ENCODE measurements at regions not wholly inside any gene's neighbourhood (a gene's known extent, or its start where the extent isn't known, plus 50 kb on each side); places are given as distances from the start of the nearest gene placed in this dataset.

- TF ChIP-seq CTCF (IDR thresholded peaks at IDR 0.05) (no peak), EP300 (IDR thresholded peaks at IDR 0.05) (no peak)
Observed at GRCh38 chr2:41441958-41442357, 605.9 kb upstream of the PKDCC start.
